ENCODE measurements at regions not wholly inside any gene's neighbourhood (a gene's known extent, or its start where the extent isn't known, plus 50 kb on each side); places are given as distances from the start of the nearest gene placed in this dataset.

- no peak for DNase-seq (ENCODE audit: low read depth)
- peak; percentile 60 for TF ChIP-seq CTCF (IDR thresholded peaks at IDR 0.05; ENCODE audit: control insufficient read depth, insufficient read depth, low read depth, low read length, missing control alignments)
- H3K4me3 ChIP-seq (ENCODE audit: control insufficient read depth, low read depth, low read length): no peak overlapping the region
Measured at GRCh38 chr5:99104538-99105132, 175.8 kb upstream of the CHD1 start.

- no peak for TF ChIP-seq CTCF (IDR thresholded peaks at IDR 0.05; ENCODE audit: control insufficient read depth, insufficient read depth, low read depth, low read length, missing control alignments)
- no peak for DNase-seq (ENCODE audit: low read depth)
- H3K4me3 ChIP-seq (ENCODE audit: control insufficient read depth, low read depth, low read length): no peak overlapping the region
Measured at GRCh38 chr5:99102073-99102697, 173.4 kb upstream of the CHD1 start.

DNA sequence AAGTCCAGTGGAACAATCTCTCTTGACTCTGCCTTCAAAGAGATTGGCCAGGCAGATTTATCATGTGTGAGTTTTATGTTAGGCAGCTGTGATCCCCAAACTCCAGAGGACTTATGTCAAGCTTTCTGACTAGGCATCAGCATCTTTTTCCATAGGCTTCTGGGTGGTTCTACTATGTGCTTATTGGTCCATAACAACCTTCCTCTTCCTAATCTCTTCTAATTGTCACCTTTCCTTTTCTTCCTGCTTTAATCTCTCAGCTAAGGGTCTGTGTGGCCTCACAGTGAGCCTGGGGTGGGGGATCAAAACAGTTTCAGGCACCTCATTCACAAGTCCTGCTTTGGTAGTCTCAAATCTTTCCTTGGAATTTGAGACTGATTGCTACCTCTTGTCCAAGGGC is 170.9 kb upstream of the CHD1 start:
- no peak for DNase-seq (ENCODE audit: low read depth)
- no peak overlapping the region for H3K4me3 ChIP-seq (ENCODE audit: control insufficient read depth, low read depth, low read length)
- no peak for TF ChIP-seq CTCF (IDR thresholded peaks at IDR 0.05; ENCODE audit: control insufficient read depth, insufficient read depth, low read depth, low read length, missing control alignments)

DNA sequence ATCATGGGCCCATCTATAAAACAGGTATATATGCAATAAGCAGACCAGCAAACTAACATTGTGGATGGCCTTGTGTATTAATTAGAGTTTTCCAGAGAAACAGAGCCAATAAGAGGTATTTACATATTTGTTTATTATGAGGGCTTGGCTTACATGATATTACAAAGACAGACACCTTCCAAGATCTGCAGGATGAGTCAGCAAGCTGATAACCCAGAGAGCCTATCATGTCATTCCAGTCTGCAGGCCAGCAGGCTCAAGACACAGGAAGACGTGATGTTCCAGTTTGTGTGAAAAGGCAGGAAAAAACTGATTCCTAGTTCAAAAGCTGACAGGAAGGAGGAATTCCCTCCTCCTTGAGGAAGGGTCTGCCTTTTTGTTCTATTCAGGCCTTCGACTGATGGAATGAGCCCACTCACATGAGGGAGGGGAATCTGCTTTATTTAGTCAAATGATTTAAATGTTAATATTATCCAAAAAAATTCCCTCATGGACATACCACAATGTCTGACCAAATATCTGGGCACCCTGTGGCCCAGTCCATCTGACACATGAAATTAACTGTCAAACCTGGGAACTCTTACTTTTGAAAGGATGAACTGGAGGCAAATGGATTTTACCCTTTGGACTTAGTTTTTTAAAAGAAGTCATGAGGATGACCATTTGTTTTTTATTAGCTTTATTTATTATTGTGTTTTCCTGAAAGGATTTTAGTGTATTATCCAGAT is 161.2 kb upstream of the CHD1 start:
- DNase-seq (ENCODE audit: low read depth): no peak
- TF ChIP-seq CTCF (IDR thresholded peaks at IDR 0.05; ENCODE audit: control insufficient read depth, insufficient read depth, low read depth, low read length, missing control alignments): no peak
- no peak overlapping the region for H3K4me3 ChIP-seq (ENCODE audit: control insufficient read depth, low read depth, low read length)

- TF ChIP-seq CTCF (IDR thresholded peaks at IDR 0.05; ENCODE audit: control insufficient read depth, insufficient read depth, low read depth, low read length, missing control alignments): no peak
- DNase-seq (ENCODE audit: low read depth): no peak
- H3K4me3 ChIP-seq (ENCODE audit: control insufficient read depth, low read depth, low read length): no peak overlapping the region
Measured at GRCh38 chr5:99088309-99088708, 159.5 kb upstream of the CHD1 start.

DNA sequence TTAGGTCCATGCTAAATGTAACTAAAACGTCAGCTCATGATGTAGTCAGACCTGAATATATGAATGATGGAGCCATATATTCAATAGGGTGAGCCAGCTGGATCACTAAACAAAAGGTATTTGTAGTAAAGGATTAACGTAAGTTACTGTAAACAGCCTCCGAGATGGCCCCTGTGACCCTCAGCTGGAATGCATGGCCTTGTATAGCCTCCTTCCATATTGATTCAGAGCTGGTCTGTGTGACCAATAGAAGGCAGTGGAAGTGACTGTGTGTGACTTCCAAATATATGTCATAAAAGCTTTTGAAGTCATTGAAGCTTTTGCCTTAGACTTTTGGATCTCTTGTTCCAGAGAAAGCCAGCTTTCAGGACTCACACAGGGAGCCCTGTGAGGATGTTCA is 154.4 kb upstream of the CHD1 start:
- no peak for TF ChIP-seq CTCF (IDR thresholded peaks at IDR 0.05; ENCODE audit: control insufficient read depth, insufficient read depth, low read depth, low read length, missing control alignments)
- DNase-seq (ENCODE audit: low read depth): no peak
- H3K4me3 ChIP-seq (ENCODE audit: control insufficient read depth, low read depth, low read length): no peak overlapping the region
